ENCODE measurements at regions not wholly inside any gene's neighbourhood (a gene's known extent, or its start where the extent isn't known, plus 50 kb on each side); places are given as distances from the start of the nearest gene placed in this dataset.

GRCh38 chr2:142259356-142259755, 128.5 kb upstream of the LRP1B start:
- DNase-seq = no peak

GRCh38 chr2:142254031-142254430, 123.2 kb upstream of the LRP1B start:
- no peak for DNase-seq

GRCh38 chr2:142241016-142241415, 110.2 kb upstream of the LRP1B start:
- no peak for DNase-seq

- peak; percentile 9 to 10 for DNase-seq
These were observed 105.4 kb upstream of the LRP1B start for GRCh38 chr2:142236181-142236580.

GRCh38 chr2:142234741-142235140, 103.9 kb upstream of the LRP1B start:
- no peak for DNase-seq

- no peak for DNase-seq
These were observed 92.5 kb upstream of the LRP1B start for GRCh38 chr2:142223309-142223708.

GRCh38 chr2:142222715-142223114, 91.9 kb upstream of the LRP1B start:
- no peak for DNase-seq

- DNase-seq = no peak
These were observed 90.1 kb upstream of the LRP1B start for GRCh38 chr2:142220901-142221300.

GRCh38 chr2:142220239-142220638, 89.4 kb upstream of the LRP1B start:
- DNase-seq = no peak

GRCh38 chr2:142218471-142218870, 87.7 kb upstream of the LRP1B start:
- no peak for DNase-seq

- no peak for DNase-seq
These were observed 87.0 kb upstream of the LRP1B start for GRCh38 chr2:142217804-142218203.

GRCh38 chr2:142200062-142200461, 69.2 kb upstream of the LRP1B start:
- no peak for DNase-seq

- no peak for DNase-seq
These were observed 68.3 kb upstream of the LRP1B start for GRCh38 chr2:142199073-142199472.

- DNase-seq = no peak
These were observed 60.0 kb upstream of the LRP1B start for GRCh38 chr2:142190805-142191204.

GRCh38 chr2:142189501-142189900, 58.7 kb upstream of the LRP1B start:
- DNase-seq = no peak

GRCh38 chr2:142188562-142188961, 57.7 kb upstream of the LRP1B start:
- no peak for DNase-seq

GRCh38 chr2:142180820-142181533, 50.2 kb upstream of the LRP1B start:
- DNase-seq = no peak
